Urinary bladder (tissue), 3 donors: ENCODE measurements at regions not wholly inside any gene's neighbourhood (a gene's known extent, or its start where the extent isn't known, plus 50 kb on each side); places are given as distances from the start of the nearest gene placed in this dataset.
"Not testable (repeated sequence)": the region's sequence is repeated elsewhere in the genome, so short reads cannot be mapped to it uniquely, and the experiment has no call there.

Source experiments
- DNase-seq: peaks from one replicate; pipeline ENCODE4 v3.0.0-alpha.2; 2015; ENCODE audit errors: extremely low spot score
- H3K27ac ChIP-seq: one replicate; pipeline ENCODE4 v1.5.1; 2013; ENCODE audit warnings: low read depth, mild to moderate bottlenecking, moderate library complexity
- H3K36me3 ChIP-seq: one replicate; pipeline ENCODE4 v1.6.1; 2013; ENCODE audit warnings: mild to moderate bottlenecking, moderate library complexity; ENCODE audit not compliant: insufficient read depth
- H3K4me1 ChIP-seq: one replicate; pipeline ENCODE4 v1.6.1; 2013; ENCODE audit warnings: mild to moderate bottlenecking, moderate library complexity; ENCODE audit not compliant: insufficient read depth
- H3K4me3 ChIP-seq: one replicate; pipeline ENCODE4 v1.5.1; 2013; ENCODE audit warnings: low read depth, low read length
- WGBS: extraction: QIAGEN DNeasy Blood & Tissue Kit; methylation state at CpG from one replicate; pipeline ENCODE4 v1.1.7; 2013; 5-methylcytosine and 5-hydroxymethylcytosine counted together
- donor health status: healthy with polysubstance abuse.
- donor health status: healthy.

DNA sequence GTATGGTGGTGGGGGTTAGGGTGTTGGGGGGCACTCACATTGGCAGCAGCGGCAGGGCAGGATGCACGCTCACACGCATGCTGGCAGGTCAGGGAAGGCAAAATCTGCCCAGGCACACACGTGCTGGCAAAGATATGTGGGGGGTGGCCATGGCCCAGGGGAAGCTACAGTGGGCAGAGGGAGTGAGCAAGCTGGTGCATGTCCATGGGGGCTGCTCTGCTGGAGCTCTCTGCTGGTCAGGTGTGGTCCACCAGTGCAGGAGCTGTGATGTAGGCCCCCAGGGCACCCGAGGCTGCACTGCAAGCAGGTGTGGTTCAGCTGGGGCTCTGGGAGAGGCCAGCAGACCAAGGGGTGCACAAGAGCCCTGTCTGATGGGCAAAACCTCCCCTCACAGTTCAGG is 491.5 kb upstream of the TNP1 start:
- WGBS = 72% methylated on average over 5 of the region's 5 CpGs
- no peaks in the 10 kb centered on the region for H3K4me1 ChIP-seq
- no peak for DNase-seq
- H3K27ac ChIP-seq = no peak overlapping the region
- H3K36me3 ChIP-seq = no peaks in the 10 kb centered on the region
- no peak overlapping the region for H3K4me3 ChIP-seq

DNA sequence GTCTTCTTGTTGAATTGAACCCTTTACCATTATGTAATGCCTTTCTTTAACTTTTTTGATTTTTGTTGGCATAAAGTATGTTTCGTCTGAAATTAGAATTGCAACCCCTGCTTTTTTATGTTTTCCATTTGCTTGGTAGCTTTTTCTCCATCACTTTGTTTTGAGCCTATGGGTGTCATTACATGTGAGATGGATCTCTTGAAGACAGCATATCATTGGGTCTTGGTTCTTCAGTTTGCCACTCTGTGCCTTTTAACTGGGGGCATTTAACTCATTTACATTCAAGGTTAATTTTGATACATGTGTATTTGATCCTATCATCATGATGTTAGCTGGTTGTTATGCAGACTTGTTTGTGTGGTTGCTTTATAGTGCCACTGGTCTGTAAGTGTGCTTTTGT is 489.4 kb upstream of the TNP1 start:
- Histone ChIP-seq H3K27ac (no peak overlapping the region), H3K36me3 (no peaks in the 10 kb centered on the region), H3K4me1 (no peaks in the 10 kb centered on the region), H3K4me3 (no peak overlapping the region)
- DNase-seq = no peak
- WGBS = 38% methylated on average over 1 of the region's 1 CpG

- not testable (repeated sequence) for H3K36me3 ChIP-seq, H3K4me3 ChIP-seq, DNase-seq, H3K4me1 ChIP-seq, H3K27ac ChIP-seq
- 29% methylated on average over 3 of the region's 3 CpGs for WGBS
Observed at GRCh38 chr2:217347630-217348029, 487.8 kb upstream of the TNP1 start.

GRCh38 chr2:217346043-217346442 is 486.2 kb upstream of the TNP1 start:
- not testable (repeated sequence) for H3K36me3 ChIP-seq, H3K4me3 ChIP-seq, H3K27ac ChIP-seq, H3K4me1 ChIP-seq, DNase-seq
- 93% methylated on average over 1 of the region's 1 CpG for WGBS

- Histone ChIP-seq H3K4me1 (no peaks in the 10 kb centered on the region), H3K27ac (no peak overlapping the region), H3K4me3 (no peak overlapping the region), H3K36me3 (no peaks in the 10 kb centered on the region)
- WGBS = 96% methylated on average over 1 of the region's 1 CpG
- DNase-seq = no peak
Observed at GRCh38 chr2:217340899-217341298, 481.0 kb upstream of the TNP1 start.

DNA sequence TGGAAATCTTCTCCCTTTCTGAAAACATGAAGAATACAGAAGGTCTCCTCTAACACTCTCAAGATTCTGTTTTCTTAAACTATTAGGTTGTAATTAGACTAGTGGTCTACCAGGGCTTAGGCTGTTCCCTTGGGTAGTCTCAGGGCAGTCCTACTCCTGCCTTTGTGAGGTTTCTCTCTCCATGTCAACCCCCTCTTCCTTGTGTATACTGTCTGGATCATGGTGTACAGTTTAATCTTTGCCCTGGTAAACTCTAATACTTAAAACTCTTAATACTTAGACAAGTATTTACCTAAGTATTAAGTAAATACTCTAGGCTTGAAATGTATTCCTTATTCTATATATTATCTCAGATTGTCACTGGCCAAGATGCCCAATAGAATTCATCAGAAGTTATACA is 480.3 kb upstream of the TNP1 start:
- no peak for DNase-seq
- Histone ChIP-seq H3K36me3 (no peaks in the 10 kb centered on the region), H3K27ac (no peak overlapping the region), H3K4me1 (no peaks in the 10 kb centered on the region), H3K4me3 (no peak overlapping the region)

- 94% methylated on average over 5 of the region's 5 CpGs for WGBS
- no peak overlapping the region for H3K4me3 ChIP-seq
- no peak for DNase-seq
- H3K36me3 ChIP-seq = no peaks in the 10 kb centered on the region
- no peaks in the 10 kb centered on the region for H3K4me1 ChIP-seq
- H3K27ac ChIP-seq = no peak overlapping the region
Observed at GRCh38 chr2:217339753-217340152, 479.9 kb upstream of the TNP1 start.

- H3K27ac ChIP-seq = no peak overlapping the region
- H3K4me3 ChIP-seq = no peak overlapping the region
- 38% methylated on average over 4 of the region's 4 CpGs for whole genome bisulfite sequencing
- H3K4me1 ChIP-seq = no peaks in the 10 kb centered on the region
- no peak for DNase-seq
- no peaks in the 10 kb centered on the region for H3K36me3 ChIP-seq
Observed at GRCh38 chr2:217338306-217338916, 478.5 kb upstream of the TNP1 start.

- 94% methylated on average over 3 of the region's 3 CpGs for WGBS
- DNase-seq = no peak
- Histone ChIP-seq H3K4me1 (no peaks in the 10 kb centered on the region), H3K4me3 (no peak overlapping the region), H3K36me3 (no peaks in the 10 kb centered on the region), H3K27ac (no peak overlapping the region)
Observed at GRCh38 chr2:217337771-217338170, 477.9 kb upstream of the TNP1 start.

GRCh38 chr2:217336694-217337093 is 476.8 kb upstream of the TNP1 start:
- Histone ChIP-seq H3K27ac (no peak overlapping the region), H3K36me3 (no peaks in the 10 kb centered on the region)
- 94% methylated on average over 4 of the region's 4 CpGs for WGBS

GRCh38 chr2:217335341-217335966 is 475.6 kb upstream of the TNP1 start:
- Histone ChIP-seq H3K4me3 (no peak overlapping the region), H3K27ac (no peak overlapping the region), H3K4me1 (peaks cover 2% of the 10 kb centered on the region), H3K36me3 (no peaks in the 10 kb centered on the region)
- no peak for DNase-seq
- WGBS = 86% methylated on average over 5 of the region's 5 CpGs

More at GRCh38 chr2:217336694-217337093, 476.8 kb upstream of the TNP1 start:
- H3K4me1 ChIP-seq = no peaks in the 10 kb centered on the region
- no peak for DNase-seq
- no peak overlapping the region for H3K4me3 ChIP-seq

- Histone ChIP-seq H3K36me3 (no peaks in the 10 kb centered on the region), H3K4me3 (no peak overlapping the region), H3K4me1 (peaks cover 4% of the 10 kb centered on the region), H3K27ac (no peak overlapping the region)
- no peak for DNase-seq
Observed at GRCh38 chr2:217334561-217334960, 474.7 kb upstream of the TNP1 start.

DNA sequence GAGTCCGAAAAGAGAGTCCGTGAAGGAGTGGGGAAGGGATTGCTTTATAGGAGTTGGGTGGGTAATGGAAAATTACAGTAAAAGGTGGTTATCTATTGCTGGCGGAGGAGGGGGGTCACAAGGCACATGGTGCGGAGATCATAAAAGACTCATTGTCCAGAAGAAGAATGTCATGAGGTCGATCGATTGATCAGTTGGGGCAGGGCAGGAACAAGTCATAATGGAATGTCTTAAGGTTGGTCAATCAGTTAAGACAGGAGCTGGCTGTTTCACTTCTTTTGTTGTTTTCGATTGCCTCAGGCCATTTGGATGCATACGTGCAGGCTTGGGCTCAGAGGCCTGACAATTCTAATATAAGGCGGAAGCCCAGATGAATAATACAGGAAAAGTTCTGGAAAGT is 473.0 kb upstream of the TNP1 start:
- H3K4me3 ChIP-seq = no peak overlapping the region
- no peak overlapping the region for H3K27ac ChIP-seq
- H3K4me1 ChIP-seq = peaks cover 4% of the 10 kb centered on the region
- DNase-seq = no peak
- H3K36me3 ChIP-seq = no peaks in the 10 kb centered on the region
- WGBS = 93% methylated on average over 9 of the region's 9 CpGs

DNA sequence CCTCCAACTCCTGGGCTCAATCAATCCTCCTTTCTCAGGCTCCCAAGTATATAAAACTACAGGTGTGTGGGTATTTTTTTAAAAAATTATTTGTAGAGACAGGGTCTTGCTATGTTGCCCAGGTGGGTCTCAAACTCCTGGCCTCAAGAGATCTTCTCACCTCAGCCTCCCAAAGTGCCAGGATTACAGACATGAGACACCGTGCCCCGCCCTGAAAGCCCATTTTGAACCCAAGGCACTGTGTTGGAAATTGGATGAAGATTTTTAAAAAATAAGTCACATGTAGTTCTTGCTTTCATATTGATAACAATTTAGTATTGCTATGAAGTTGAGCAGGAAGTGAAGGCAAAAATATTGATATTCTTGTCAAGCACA is 472.5 kb upstream of the TNP1 start:
- 97% methylated on average over 2 of the region's 2 CpGs for WGBS
- no peak for DNase-seq
- no peaks in the 10 kb centered on the region for H3K36me3 ChIP-seq
- peaks cover 4% of the 10 kb centered on the region for H3K4me1 ChIP-seq
- no peak overlapping the region for H3K4me3 ChIP-seq
- no peak overlapping the region for H3K27ac ChIP-seq
